ENCODE measurements at regions not wholly inside any gene's neighbourhood (a gene's known extent, or its start where the extent isn't known, plus 50 kb on each side); places are given as distances from the start of the nearest gene placed in this dataset.

- DNase-seq = no peak
- Mint-ChIP-seq H3K27ac (no peak overlapping the region), H3K36me3 (no peaks in the 10 kb centered on the region), H3K9me3 (no peaks in the 10 kb centered on the region), H3K4me1 (no peaks in the 10 kb centered on the region), H3K27me3 (ENCODE audit: low read depth in 3 of 3) (peaks cover 3 to 4% (median 3%) of the 10 kb centered on the region in 3 donors), H3K4me3 (no peak overlapping the region)
Measured at GRCh38 chr2:65530547-65531320, 98.3 kb upstream of the SPRED2 start.

- peaks cover 2 to 6% (median 3%) of the 10 kb centered on the region in 3 donors for H3K27me3 Mint-ChIP-seq (ENCODE audit: low read depth in 3 of 3)
- no peaks in the 10 kb centered on the region for H3K4me1 Mint-ChIP-seq
- no peaks in the 10 kb centered on the region for H3K9me3 Mint-ChIP-seq
- no peak overlapping the region for H3K4me3 Mint-ChIP-seq
- H3K27ac Mint-ChIP-seq = no peak overlapping the region
- H3K36me3 Mint-ChIP-seq = no peaks in the 10 kb centered on the region
- DNase-seq = no peak
Measured at GRCh38 chr2:65529419-65529818, 97.0 kb upstream of the SPRED2 start.

DNA sequence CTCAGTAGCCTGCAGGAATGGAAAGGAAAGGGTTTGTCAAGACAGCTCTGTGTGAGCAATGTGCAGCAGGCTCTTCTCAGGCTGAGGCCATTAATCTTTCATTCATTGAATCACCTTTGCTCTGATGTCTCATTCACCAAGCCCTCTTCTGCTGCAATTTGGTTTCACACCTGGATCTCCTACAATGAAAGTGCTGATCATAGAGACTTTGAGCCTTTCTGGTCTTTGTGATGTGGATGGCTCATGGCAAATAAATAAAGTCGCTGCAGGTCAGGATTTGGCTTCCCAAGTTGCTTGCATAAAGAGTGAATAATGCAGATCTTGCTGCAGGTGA is 95.8 kb upstream of the SPRED2 start:
- no peaks in the 10 kb centered on the region for H3K9me3 Mint-ChIP-seq
- H3K4me3 Mint-ChIP-seq = no peak overlapping the region
- peaks cover 2 to 4% (median 3%) of the 10 kb centered on the region in 3 donors for H3K27me3 Mint-ChIP-seq (ENCODE audit: low read depth in 3 of 3)
- no peaks in the 10 kb centered on the region for H3K36me3 Mint-ChIP-seq
- no peak for DNase-seq
- H3K27ac Mint-ChIP-seq = no peak overlapping the region
- no peaks in the 10 kb centered on the region for H3K4me1 Mint-ChIP-seq

DNA sequence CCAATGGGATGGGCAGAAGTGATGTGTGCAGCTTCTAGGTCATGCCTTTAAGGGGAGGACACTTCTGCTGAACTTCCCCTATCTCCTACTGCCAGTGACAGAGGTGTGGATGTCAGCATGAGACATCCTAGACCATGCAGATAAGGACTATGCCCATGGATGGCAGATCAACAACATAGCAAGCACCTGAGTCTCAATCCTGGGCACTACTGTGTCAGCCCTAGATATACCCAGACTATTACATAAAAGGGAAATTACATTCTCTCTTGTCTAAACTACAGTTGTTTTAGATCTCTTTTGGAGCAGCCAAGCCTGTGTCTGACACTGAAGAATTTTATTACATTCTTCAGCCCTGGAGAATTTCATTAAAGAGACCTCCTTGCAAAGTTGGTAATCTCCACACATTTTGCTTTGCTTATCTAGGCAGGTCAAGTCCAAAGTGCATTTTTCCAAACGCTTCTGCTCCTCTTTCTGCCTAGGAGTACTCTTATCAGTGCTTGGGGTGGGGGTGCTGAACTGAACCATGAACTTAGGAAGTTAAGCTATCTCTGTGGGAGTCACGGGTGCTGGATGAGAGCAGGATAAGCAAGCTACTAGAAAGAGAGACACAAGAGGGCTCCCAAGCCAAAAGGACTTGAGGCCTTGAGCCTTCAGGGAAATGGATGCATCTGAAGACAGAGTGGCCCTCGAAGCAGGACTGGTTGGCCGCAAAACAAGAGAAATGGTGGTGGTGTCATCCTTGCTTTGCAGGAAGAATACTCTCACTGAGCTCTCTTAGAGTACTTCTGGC is 95.2 kb upstream of the SPRED2 start:
- H3K4me3 Mint-ChIP-seq = no peak overlapping the region
- no peaks in the 10 kb centered on the region for H3K9me3 Mint-ChIP-seq
- no peaks in the 10 kb centered on the region for H3K4me1 Mint-ChIP-seq
- no peak overlapping the region for H3K27ac Mint-ChIP-seq
- H3K27me3 Mint-ChIP-seq (ENCODE audit: low read depth in 3 of 3) = peaks cover under 1 to 7% (median 2%) of the 10 kb centered on the region in 3 donors
- DNase-seq = no peak
- H3K36me3 Mint-ChIP-seq = no peaks in the 10 kb centered on the region

DNA sequence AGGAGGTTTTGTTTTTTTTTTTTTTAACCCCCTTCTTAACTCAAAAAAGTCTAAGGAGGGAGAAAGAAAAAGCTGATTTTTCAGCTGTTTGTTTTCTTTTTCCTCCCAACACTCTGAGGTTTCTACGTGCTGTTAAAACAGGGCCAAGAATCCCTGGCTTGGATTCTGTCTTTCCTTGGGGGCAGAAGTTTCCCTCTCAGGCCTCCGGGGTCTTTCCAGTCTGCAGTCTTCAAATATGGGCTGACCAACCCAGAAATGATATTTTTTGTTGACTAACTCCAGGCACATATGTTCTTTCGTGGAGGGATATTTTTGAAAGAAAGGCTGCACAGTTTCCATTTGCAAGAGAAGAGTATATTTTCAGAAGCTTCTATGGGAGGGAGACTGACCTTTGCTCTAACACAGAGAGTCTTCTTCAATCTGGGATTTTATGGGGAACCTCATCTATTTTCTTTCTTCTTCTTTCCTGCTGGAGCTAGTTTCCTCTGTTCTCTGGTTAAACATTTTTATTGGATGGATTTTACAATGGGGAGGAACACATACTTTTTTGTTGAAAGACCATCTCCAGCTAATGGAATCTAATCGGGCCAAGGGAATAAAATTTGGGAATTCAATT is 93.3 kb upstream of the SPRED2 start:
- Mint-ChIP-seq H3K4me3 (no peak overlapping the region), H3K27ac (no peak overlapping the region), H3K27me3 (ENCODE audit: low read depth in 3 of 3) (peaks cover 1 to 7% (median 2%) of the 10 kb centered on the region in 3 donors), H3K9me3 (peaks cover 0 to 2% (median 0%) of the 10 kb centered on the region in 6 donors), H3K36me3 (no peaks in the 10 kb centered on the region), H3K4me1 (no peaks in the 10 kb centered on the region)
- DNase-seq = no peak

DNA sequence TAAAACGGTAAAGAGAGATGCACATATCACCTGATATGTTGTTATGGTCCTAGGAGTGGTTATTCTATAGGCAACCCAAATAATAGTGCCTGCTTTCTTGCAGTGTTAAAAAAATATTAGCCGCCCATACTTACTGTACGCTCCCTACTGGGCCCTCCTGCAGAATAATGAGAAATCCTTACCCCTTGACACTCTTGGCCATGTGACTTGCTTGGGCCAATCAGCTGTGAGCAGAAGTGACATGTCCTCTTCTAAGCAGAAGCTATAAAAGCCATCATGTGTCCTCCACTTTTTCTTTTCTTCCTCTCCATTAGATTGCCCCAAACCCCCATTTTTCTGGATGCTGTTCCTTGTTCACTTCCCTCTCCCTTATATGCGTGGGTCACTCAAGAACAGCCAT is 90.5 kb upstream of the SPRED2 start:
- no peak for DNase-seq
- H3K4me3 Mint-ChIP-seq = no peak overlapping the region
- no peaks in the 10 kb centered on the region for H3K4me1 Mint-ChIP-seq
- H3K27me3 Mint-ChIP-seq (ENCODE audit: low read depth in 3 of 3) = peaks cover 1 to 5% (median 4%) of the 10 kb centered on the region in 3 donors
- no peaks in the 10 kb centered on the region for H3K36me3 Mint-ChIP-seq
- no peak overlapping the region for H3K27ac Mint-ChIP-seq
- peaks cover 0 to 2% (median 0%) of the 10 kb centered on the region in 6 donors for H3K9me3 Mint-ChIP-seq

DNA sequence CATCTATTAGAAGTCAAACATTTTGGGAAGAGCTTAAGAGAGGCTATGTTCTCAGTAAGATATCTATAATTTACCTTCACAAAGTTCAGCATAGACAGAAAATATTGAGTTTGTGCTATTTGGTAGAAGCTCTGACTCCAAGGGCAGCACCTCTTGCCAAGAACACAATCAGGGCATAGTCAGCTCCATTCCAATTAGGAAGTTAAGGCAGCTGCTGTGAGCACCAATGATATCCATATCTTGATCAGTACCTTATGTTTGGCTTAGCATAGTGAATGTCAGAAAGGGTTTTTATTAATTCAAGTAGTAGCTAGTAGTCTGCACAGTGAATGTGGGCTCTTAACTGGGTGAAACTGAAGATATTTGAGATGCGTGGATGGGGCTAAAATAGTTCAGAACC is 86.4 kb upstream of the SPRED2 start:
- H3K27me3 Mint-ChIP-seq (ENCODE audit: low read depth in 3 of 3) = peaks cover 1 to 8% (median 5%) of the 10 kb centered on the region in 3 donors
- H3K4me3 Mint-ChIP-seq = no peak overlapping the region
- H3K4me1 Mint-ChIP-seq = no peaks in the 10 kb centered on the region
- H3K9me3 Mint-ChIP-seq = peaks cover 0 to 2% (median 0%) of the 10 kb centered on the region in 6 donors
- no peak for DNase-seq
- H3K27ac Mint-ChIP-seq = no peak overlapping the region
- H3K36me3 Mint-ChIP-seq = no peaks in the 10 kb centered on the region

- no peak overlapping the region for H3K4me3 Mint-ChIP-seq
- H3K36me3 Mint-ChIP-seq = no peaks in the 10 kb centered on the region
- peaks cover 0 to 4% (median 2%) of the 10 kb centered on the region in 3 donors for H3K27me3 Mint-ChIP-seq (ENCODE audit: low read depth in 3 of 3)
- H3K9me3 Mint-ChIP-seq = no peaks in the 10 kb centered on the region
- no peaks in the 10 kb centered on the region for H3K4me1 Mint-ChIP-seq
- DNase-seq = no peak
- no peak overlapping the region for H3K27ac Mint-ChIP-seq
Measured at GRCh38 chr2:65514555-65515195, 82.3 kb upstream of the SPRED2 start.

GRCh38 chr2:65512783-65513182 is 80.4 kb upstream of the SPRED2 start:
- no peak for DNase-seq
- Mint-ChIP-seq H3K27ac (no peak overlapping the region), H3K36me3 (no peaks in the 10 kb centered on the region), H3K9me3 (no peaks in the 10 kb centered on the region), H3K27me3 (ENCODE audit: low read depth in 3 of 3) (peaks cover 2 to 4% (median 2%) of the 10 kb centered on the region in 3 donors), H3K4me1 (no peaks in the 10 kb centered on the region), H3K4me3 (no peak overlapping the region)

DNA sequence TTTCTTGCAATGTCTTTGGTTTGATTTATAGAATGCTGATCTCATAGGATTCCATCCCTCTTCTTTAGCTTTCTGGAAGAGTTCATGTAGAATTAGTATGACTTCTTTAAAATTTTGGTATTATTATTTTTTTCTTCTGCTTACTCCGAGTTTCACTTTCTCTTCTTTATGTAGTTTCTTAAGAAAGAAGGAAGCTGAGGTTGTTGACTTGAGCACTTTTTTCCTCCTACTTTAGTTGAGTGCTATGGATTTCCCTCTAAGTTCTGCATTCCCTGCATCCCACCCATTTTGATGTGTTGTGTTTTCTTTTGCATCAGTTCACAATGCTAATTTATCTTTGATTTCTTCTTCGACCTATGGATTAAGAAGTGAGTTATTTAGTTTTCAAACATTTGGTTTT is 78.9 kb upstream of the SPRED2 start:
- peaks cover 0 to 2% (median 0%) of the 10 kb centered on the region in 3 donors for H3K27me3 Mint-ChIP-seq (ENCODE audit: low read depth in 3 of 3)
- H3K4me1 Mint-ChIP-seq = no peaks in the 10 kb centered on the region
- H3K9me3 Mint-ChIP-seq = no peaks in the 10 kb centered on the region
- DNase-seq = no peak
- no peaks in the 10 kb centered on the region for H3K36me3 Mint-ChIP-seq
- no peak overlapping the region for H3K27ac Mint-ChIP-seq
- no peak overlapping the region for H3K4me3 Mint-ChIP-seq

- H3K36me3 Mint-ChIP-seq = no peaks in the 10 kb centered on the region
- no peaks in the 10 kb centered on the region for H3K9me3 Mint-ChIP-seq
- H3K27me3 Mint-ChIP-seq (ENCODE audit: low read depth in 3 of 3) = peaks cover 1 to 3% (median 2%) of the 10 kb centered on the region in 3 donors
- no peak overlapping the region for H3K27ac Mint-ChIP-seq
- no peak for DNase-seq
- no peaks in the 10 kb centered on the region for H3K4me1 Mint-ChIP-seq
- no peak overlapping the region for H3K4me3 Mint-ChIP-seq
Measured at GRCh38 chr2:65508225-65508624, 75.8 kb upstream of the SPRED2 start.

DNA sequence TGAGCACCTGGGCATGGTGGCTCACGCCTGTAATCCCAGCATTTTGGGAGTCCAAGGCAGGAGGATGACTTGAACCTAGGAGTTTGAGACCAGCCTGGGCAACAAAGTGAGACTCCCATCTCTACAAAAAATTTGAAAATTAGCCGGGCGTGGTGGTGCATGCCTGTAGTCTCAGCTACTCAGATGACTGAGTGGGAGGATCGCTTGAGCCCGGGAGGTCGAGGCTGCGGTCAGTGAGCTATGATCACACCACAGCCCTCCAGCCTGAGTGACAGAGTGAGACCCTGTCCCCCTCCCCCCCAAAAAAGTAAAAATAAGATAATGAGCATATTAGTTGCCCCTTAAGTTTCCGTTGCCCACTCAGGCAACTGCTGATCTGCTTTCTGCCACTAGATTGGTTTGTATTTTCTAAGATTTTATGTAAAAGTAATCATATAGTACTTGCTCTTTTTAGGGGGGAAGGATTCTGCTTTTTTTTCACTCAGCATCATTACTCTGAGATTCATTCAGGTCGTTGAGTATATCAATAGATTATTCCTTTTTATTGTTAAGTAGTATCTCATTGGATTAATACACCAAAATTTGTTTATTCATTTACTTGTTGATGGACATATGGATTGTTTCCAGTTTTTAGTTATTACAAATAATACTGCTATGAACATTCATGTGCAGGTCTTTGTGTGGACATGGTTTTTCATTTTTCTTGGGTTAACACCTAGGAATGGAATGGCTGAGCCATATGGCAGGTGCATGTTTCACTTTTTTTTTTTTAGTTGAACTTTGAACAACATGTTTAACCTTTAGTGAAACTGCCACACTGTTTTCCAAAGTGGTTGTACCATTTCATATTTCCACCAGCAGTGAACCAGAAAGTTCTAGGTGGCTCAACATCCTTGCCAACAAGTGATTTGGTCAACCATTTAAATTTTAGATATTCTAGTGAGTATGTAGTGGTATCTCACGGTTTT is 75.0 kb upstream of the SPRED2 start:
- peaks cover 3 to 4% (median 3%) of the 10 kb centered on the region in 3 donors for H3K27me3 Mint-ChIP-seq (ENCODE audit: low read depth in 3 of 3)
- H3K4me3 Mint-ChIP-seq = no peak overlapping the region
- no peaks in the 10 kb centered on the region for H3K9me3 Mint-ChIP-seq
- no peaks in the 10 kb centered on the region for H3K4me1 Mint-ChIP-seq
- no peaks in the 10 kb centered on the region for H3K36me3 Mint-ChIP-seq
- no peak overlapping the region for H3K27ac Mint-ChIP-seq
- no peak for DNase-seq
